ENCODE measurements at regions not wholly inside any gene's neighbourhood (a gene's known extent, or its start where the extent isn't known, plus 50 kb on each side); places are given as distances from the start of the nearest gene placed in this dataset.

- TF ChIP-seq REST (IDR thresholded peaks at IDR 0.05): no peak
- no peak for TF ChIP-seq TAF1 (conservative IDR thresholded peaks at IDR 0.05)
- no peak for TF ChIP-seq YY1 (IDR thresholded peaks at IDR 0.05)
- TF ChIP-seq RXRA (IDR thresholded peaks at IDR 0.05): no peak
- TF ChIP-seq GABPA (IDR thresholded peaks at IDR 0.05 in 1 of 2, conservative IDR thresholded peaks at IDR 0.05 in 1 of 2): no peak
These were observed 649.1 kb downstream of the BNC2 start (continued) for GRCh38 chr9:16221366-16221765.

DNA sequence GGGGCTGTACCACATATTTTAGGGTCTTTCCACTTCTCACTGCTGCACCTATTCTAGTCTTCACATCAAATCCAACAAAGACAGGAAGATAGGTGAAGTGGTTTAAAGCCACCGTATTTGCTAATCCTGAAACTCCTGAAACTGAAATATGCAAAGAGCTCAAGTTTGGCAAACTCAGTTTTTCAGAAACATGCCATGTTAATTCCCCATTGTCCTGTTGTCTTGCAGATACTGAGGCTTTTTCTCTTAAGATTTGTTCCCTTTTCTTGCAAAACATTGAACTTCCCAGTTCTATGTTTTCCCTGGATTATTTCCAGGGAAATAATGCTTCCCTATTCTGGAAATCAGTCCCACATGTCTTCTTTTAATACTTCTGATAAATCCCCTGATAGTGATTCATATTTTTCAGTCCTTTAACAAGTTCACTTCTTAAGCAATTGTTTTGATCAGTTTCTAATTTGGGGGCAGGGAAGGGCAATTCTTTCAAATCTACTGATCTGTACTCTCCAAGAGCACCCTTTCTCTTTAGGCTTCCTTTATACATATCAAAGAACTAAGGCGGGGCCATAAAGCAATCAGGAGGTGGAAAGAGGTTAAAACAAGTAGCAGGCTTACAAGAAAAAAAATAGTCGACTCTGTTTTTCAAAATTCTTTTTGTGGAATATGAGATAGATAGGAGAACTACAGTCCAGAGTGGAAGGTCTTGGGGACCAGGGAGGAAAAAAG is 648.5 kb downstream of the BNC2 start:
- Histone ChIP-seq H3K4me3 (ENCODE audit: low read depth in 1 of 3, low read length in 3 of 3) (no peak overlapping the region), H3K27me3 (ENCODE audit: control insufficient read depth in 4 of 4, insufficient read depth in 4 of 4, low read length in 3 of 4) (no peaks in the 10 kb centered on the region), H3K9me3 (ENCODE audit: control insufficient read depth in 4 of 4, low read length in 3 of 4) (no peaks in the 10 kb centered on the region), H3K4me1 (ENCODE audit: control insufficient read depth in 4 of 4, insufficient read depth in 4 of 4, low read length in 3 of 4) (no peaks in the 10 kb centered on the region), H3K36me3 (ENCODE audit: control insufficient read depth in 4 of 4, insufficient read depth in 3 of 4, low read depth in 1 of 4, low read length in 3 of 4) (no peaks in the 10 kb centered on the region), H3K9ac (ENCODE audit: low read depth in 1 of 2, low read length in 2 of 2) (no peak overlapping the region), H3K27ac (ENCODE audit: low read depth in 1 of 2, low read length in 2 of 2) (no peak overlapping the region)
- 54% methylated on average over 3 of the region's 3 CpGs for WGBS
- DNase-seq (ENCODE audit: low spot score): no peak
- no peak for TF ChIP-seq MAX (IDR thresholded peaks at IDR 0.05)
- no peak for TF ChIP-seq SP1 (IDR thresholded peaks at IDR 0.05)
- no peak for TF ChIP-seq FOXA2 (IDR thresholded peaks at IDR 0.05)
- no peak for TF ChIP-seq FOXA1 (IDR thresholded peaks at IDR 0.05)
- no peak for TF ChIP-seq TAF1 (conservative IDR thresholded peaks at IDR 0.05)
- no peak for TF ChIP-seq ATF3 (IDR thresholded peaks at IDR 0.05)
- TF ChIP-seq HNF4A (conservative IDR thresholded peaks at IDR 0.05): no peak
- no peak for TF ChIP-seq HNF4G (IDR thresholded peaks at IDR 0.05)
- TF ChIP-seq NR2F2 (IDR thresholded peaks at IDR 0.05): no peak
- no peak for TF ChIP-seq ZBTB33 (IDR thresholded peaks at IDR 0.05)

Data from liver (tissue), 7 donors.